ENCODE measurements at regions not wholly inside any gene's neighbourhood (a gene's known extent, or its start where the extent isn't known, plus 50 kb on each side); places are given as distances from the start of the nearest gene placed in this dataset.

GRCh38 chr1:103363008-103363365, 162.5 kb upstream of the RNPC3 start:
- no peak overlapping the region for H3K4me3 ChIP-seq (replicated peaks in 1 of 4; ENCODE audit: control extremely low read depth in 1 of 4, insufficient read depth in 1 of 4, low read depth in 3 of 4, low read length in 4 of 4)
- no peak for DNase-seq (ENCODE audit: low read depth in 2 of 2)
- H3K79me2 ChIP-seq (ENCODE audit: control insufficient read depth, insufficient read depth, low read length) = no peaks in the 10 kb centered on the region
- no peak overlapping the region for H3K4me2 ChIP-seq (ENCODE audit: extremely low read depth, insufficient read depth, low read length)
- no peaks in the 10 kb centered on the region for H3K4me1 ChIP-seq (ENCODE audit: control insufficient read depth, extremely low read depth, insufficient read depth, low read length)
- H3K9ac ChIP-seq (ENCODE audit: insufficient read depth, low read length) = no peak overlapping the region
- no peaks in the 10 kb centered on the region for H3K9me3 ChIP-seq (ENCODE audit: control insufficient read depth, insufficient read depth, low read depth, low read length)
- H4K20me1 ChIP-seq (ENCODE audit: control insufficient read depth, extremely low read depth, insufficient read depth, low read length) = no peaks in the 10 kb centered on the region
- H3K27me3 ChIP-seq (ENCODE audit: control insufficient read depth, insufficient read depth, low read length) = no peaks in the 10 kb centered on the region
- no peak overlapping the region for H2AFZ ChIP-seq (ENCODE audit: low read length)
- TF ChIP-seq, protein P1, sequence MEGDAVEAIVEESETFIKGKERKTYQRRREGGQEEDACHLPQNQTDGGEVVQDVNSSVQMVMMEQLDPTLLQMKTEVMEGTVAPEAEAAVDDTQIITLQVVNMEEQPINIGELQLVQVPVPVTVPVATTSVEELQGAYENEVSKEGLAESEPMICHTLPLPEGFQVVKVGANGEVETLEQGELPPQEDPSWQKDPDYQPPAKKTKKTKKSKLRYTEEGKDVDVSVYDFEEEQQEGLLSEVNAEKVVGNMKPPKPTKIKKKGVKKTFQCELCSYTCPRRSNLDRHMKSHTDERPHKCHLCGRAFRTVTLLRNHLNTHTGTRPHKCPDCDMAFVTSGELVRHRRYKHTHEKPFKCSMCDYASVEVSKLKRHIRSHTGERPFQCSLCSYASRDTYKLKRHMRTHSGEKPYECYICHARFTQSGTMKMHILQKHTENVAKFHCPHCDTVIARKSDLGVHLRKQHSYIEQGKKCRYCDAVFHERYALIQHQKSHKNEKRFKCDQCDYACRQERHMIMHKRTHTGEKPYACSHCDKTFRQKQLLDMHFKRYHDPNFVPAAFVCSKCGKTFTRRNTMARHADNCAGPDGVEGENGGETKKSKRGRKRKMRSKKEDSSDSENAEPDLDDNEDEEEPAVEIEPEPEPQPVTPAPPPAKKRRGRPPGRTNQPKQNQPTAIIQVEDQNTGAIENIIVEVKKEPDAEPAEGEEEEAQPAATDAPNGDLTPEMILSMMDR (conservative IDR thresholded peaks at IDR 0.05 in 1 of 2, IDR thresholded peaks at IDR 0.05 in 1 of 2; ENCODE audit: low read depth in 1 of 2, low read length in 2 of 2) = no peak
- no peak for TF ChIP-seq EZH2 (IDR thresholded peaks at IDR 0.05; ENCODE audit: low read length, missing control alignments)
- H3K27ac ChIP-seq (ENCODE audit: insufficient read depth, low read length) = no peak overlapping the region
- no peaks in the 10 kb centered on the region for H3K36me3 ChIP-seq (ENCODE audit: control insufficient read depth, insufficient read depth, low read length)

- H2AFZ ChIP-seq (ENCODE audit: low read length) = no peak overlapping the region
Observed at GRCh38 chr1:103362348-103363007, 163.0 kb upstream of the RNPC3 start.

DNA sequence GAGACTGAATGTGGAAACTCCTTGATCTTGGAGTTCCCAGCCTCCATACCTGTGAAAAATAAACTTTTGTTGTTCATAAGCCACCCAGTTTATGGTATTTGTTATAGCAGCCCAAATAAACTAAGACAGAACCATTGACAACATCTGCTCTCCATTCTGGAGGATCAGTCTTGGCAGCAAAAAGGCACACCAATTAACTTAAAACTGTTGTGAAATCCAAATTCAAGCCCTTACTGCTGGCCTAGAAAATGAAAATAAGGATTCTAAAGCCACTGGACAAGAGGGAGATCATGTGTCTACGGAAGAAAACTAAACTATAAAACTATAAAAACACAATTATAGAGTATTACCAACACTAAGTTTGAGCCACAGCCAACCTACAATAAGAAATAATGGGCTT, 172.1 kb upstream of the RNPC3 start:
- TF ChIP-seq, protein P1 (conservative IDR thresholded peaks at IDR 0.05 in 1 of 2, IDR thresholded peaks at IDR 0.05 in 1 of 2; ENCODE audit: low read depth in 1 of 2, low read length in 2 of 2) = no peak
- no peak for TF ChIP-seq EZH2 (IDR thresholded peaks at IDR 0.05; ENCODE audit: low read length, missing control alignments)
- Histone ChIP-seq H2AFZ (ENCODE audit: low read length) (no peak overlapping the region), H3K4me3 (replicated peaks in 1 of 4; ENCODE audit: control extremely low read depth in 1 of 4, insufficient read depth in 1 of 4, low read depth in 3 of 4, low read length in 4 of 4) (no peak overlapping the region), H3K4me2 (ENCODE audit: extremely low read depth, insufficient read depth, low read length) (no peak overlapping the region), H3K27me3 (ENCODE audit: control insufficient read depth, insufficient read depth, low read length) (no peaks in the 10 kb centered on the region), H3K79me2 (ENCODE audit: control insufficient read depth, insufficient read depth, low read length) (no peaks in the 10 kb centered on the region), H3K9me3 (ENCODE audit: control insufficient read depth, insufficient read depth, low read depth, low read length) (no peaks in the 10 kb centered on the region), H3K36me3 (ENCODE audit: control insufficient read depth, insufficient read depth, low read length) (no peaks in the 10 kb centered on the region), H3K9ac (ENCODE audit: insufficient read depth, low read length) (no peak overlapping the region), H4K20me1 (ENCODE audit: control insufficient read depth, extremely low read depth, insufficient read depth, low read length) (no peaks in the 10 kb centered on the region), H3K4me1 (ENCODE audit: control insufficient read depth, extremely low read depth, insufficient read depth, low read length) (no peaks in the 10 kb centered on the region), H3K27ac (ENCODE audit: insufficient read depth, low read length) (no peak overlapping the region)
- no peak for DNase-seq (ENCODE audit: low read depth in 2 of 2)

More at GRCh38 chr1:103362348-103363007, 163.0 kb upstream of the RNPC3 start:
- no peaks in the 10 kb centered on the region for H3K79me2 ChIP-seq (ENCODE audit: control insufficient read depth, insufficient read depth, low read length)
- H3K9me3 ChIP-seq (ENCODE audit: control insufficient read depth, insufficient read depth, low read depth, low read length) = no peaks in the 10 kb centered on the region
- no peak overlapping the region for H3K4me2 ChIP-seq (ENCODE audit: extremely low read depth, insufficient read depth, low read length)
- H3K27ac ChIP-seq (ENCODE audit: insufficient read depth, low read length) = no peak overlapping the region
- H3K4me3 ChIP-seq (replicated peaks in 1 of 4; ENCODE audit: control extremely low read depth in 1 of 4, insufficient read depth in 1 of 4, low read depth in 3 of 4, low read length in 4 of 4) = no peak overlapping the region
- DNase-seq (ENCODE audit: low read depth in 2 of 2) = no peak
- TF ChIP-seq, protein P1 (conservative IDR thresholded peaks at IDR 0.05 in 1 of 2, IDR thresholded peaks at IDR 0.05 in 1 of 2; ENCODE audit: low read depth in 1 of 2, low read length in 2 of 2) = no peak
- TF ChIP-seq EZH2 (IDR thresholded peaks at IDR 0.05; ENCODE audit: low read length, missing control alignments) = no peak
- H3K4me1 ChIP-seq (ENCODE audit: control insufficient read depth, extremely low read depth, insufficient read depth, low read length) = no peaks in the 10 kb centered on the region
- H3K27me3 ChIP-seq (ENCODE audit: control insufficient read depth, insufficient read depth, low read length) = no peaks in the 10 kb centered on the region
- no peaks in the 10 kb centered on the region for H4K20me1 ChIP-seq (ENCODE audit: control insufficient read depth, extremely low read depth, insufficient read depth, low read length)
- no peaks in the 10 kb centered on the region for H3K36me3 ChIP-seq (ENCODE audit: control insufficient read depth, insufficient read depth, low read length)
- no peak overlapping the region for H3K9ac ChIP-seq (ENCODE audit: insufficient read depth, low read length)
